CD4-positive, alpha-beta memory T cell (primary cell): ENCODE measurements at regions not wholly inside any gene's neighbourhood (a gene's known extent, or its start where the extent isn't known, plus 50 kb on each side); places are given as distances from the start of the nearest gene placed in this dataset.

Experiments used
- CTCF ChIA-PET: fragments of 350-600 bp; sonication (Branson Sonifier 250); formaldehyde crosslinking; loops from one replicate; lab custom pipeline; 2021; ENCODE audit warnings: inconsistent platforms; ENCODE audit not compliant: partially characterized antibody; lab: Charles Lee
- POLR2A ChIA-PET: fragments of 350-600 bp; sonication (Branson Sonifier 250); formaldehyde crosslinking; loops from one replicate; lab custom pipeline; 2021; ENCODE audit not compliant: partially characterized antibody; lab: Charles Lee
- DNase-seq, 5 donors: peaks; one replicate each; pipeline versions ENCODE4 v3.0.0 to v3.0.0-alpha.2; 2020 to 2022; ENCODE audit warnings: mixed read lengths in 1 of 5
- H3K27ac ChIP-seq: one replicate; pipeline ENCODE4 v1.7.0; 2013; ENCODE audit warnings: low read depth, low read length
- H3K27me3 ChIP-seq: 2 replicates; pipeline ENCODE4 v1.7.0; 2013; ENCODE audit warnings: mild to moderate bottlenecking, low read length, moderate library complexity; ENCODE audit not compliant: insufficient read depth
- H3K36me3 ChIP-seq: 2 replicates; pipeline ENCODE4 v1.7.0; 2013; ENCODE audit warnings: mild to moderate bottlenecking, low read length, moderate library complexity; ENCODE audit not compliant: insufficient read depth
- H3K4me1 ChIP-seq: 2 replicates; pipeline ENCODE4 v1.7.0; 2013; ENCODE audit warnings: mild to moderate bottlenecking, low read length, moderate library complexity; ENCODE audit not compliant: insufficient read depth
- H3K4me3 ChIP-seq, 2 donors: one replicate each; pipeline ENCODE4 v1.7.0; 2013; ENCODE audit warnings: low read length in 2 of 2, mild to moderate bottlenecking in 1 of 2
- H3K9me3 ChIP-seq, 2 donors: one replicate each; pipeline ENCODE4 v1.7.0; 2013; ENCODE audit warnings: low read length in 2 of 2, control low read depth in 1 of 2; ENCODE audit not compliant: control insufficient read depth in 1 of 2
- H3K27ac Mint-ChIP-seq, 7 donors: one replicate each; pipeline ENCODE4 v1.8.0; 2020 to 2021; ENCODE audit warnings: mixed read lengths in 7 of 7, mild to moderate bottlenecking in 6 of 7, inconsistent platforms in 3 of 7, moderate library complexity in 3 of 7
- H3K27me3 Mint-ChIP-seq, 2 donors: one replicate each; pipeline ENCODE4 v1.8.0; 2020 to 2021; ENCODE audit warnings: mixed read lengths in 2 of 2
- H3K36me3 Mint-ChIP-seq, 2 donors: one replicate each; pipeline ENCODE4 v1.8.0; 2020 to 2021; ENCODE audit warnings: mixed read lengths in 2 of 2, inconsistent platforms in 1 of 2, mild to moderate bottlenecking in 1 of 2
- H3K4me1 Mint-ChIP-seq, 4 donors: one replicate each; pipeline ENCODE4 v1.8.0; 2020 to 2021; ENCODE audit warnings: mixed read lengths in 4 of 4, mild to moderate bottlenecking in 1 of 4
- H3K4me3 Mint-ChIP-seq, 8 donors: one replicate each; pipeline ENCODE4 v1.8.0; 2020 to 2021; ENCODE audit warnings: mixed read lengths in 8 of 8, mild to moderate bottlenecking in 7 of 8, moderate library complexity in 6 of 8, inconsistent platforms in 3 of 8
- H3K9me3 Mint-ChIP-seq, 8 donors: one replicate each; pipeline ENCODE4 v1.8.0; 2020 to 2021; ENCODE audit warnings: mixed read lengths in 8 of 8, mild to moderate bottlenecking in 5 of 8, inconsistent platforms in 3 of 8, moderate library complexity in 1 of 8
- intact Hi-C: fragments of 100-400 bp; cut with micrococcal nuclease; formaldehyde crosslinking; loops from one replicate; pipeline ENCODE4 v1.15.1; 2023

DNA sequence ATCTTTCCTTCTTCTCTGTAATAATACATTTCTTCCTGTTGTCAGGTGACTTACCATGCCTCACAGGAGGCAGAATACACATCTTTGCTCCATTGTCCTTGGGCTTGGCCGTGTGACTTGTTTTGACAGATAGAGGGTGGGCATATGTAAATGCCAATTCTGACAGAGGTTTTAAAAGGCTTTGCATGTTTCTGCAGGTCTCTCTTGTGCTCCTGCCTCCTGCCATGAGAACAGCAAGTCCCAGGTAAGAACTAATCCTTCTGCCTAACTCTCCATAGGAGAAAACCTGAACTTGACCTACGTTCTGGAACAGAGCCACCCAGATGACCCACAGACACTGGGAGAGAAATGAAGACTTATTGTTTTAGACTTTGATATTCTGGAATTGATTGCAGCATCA is 88.7 kb upstream of the TNFSF11 start:
- Mint-ChIP-seq H3K27ac (no peak overlapping the region), H3K36me3 (no peaks in the 10 kb centered on the region), H3K27me3 (no peaks in the 10 kb centered on the region), H3K4me3 (no peak overlapping the region), H3K9me3 (peaks cover 0 to 2% (median 0%) of the 10 kb centered on the region in 8 donors), H3K4me1 (no peaks in the 10 kb centered on the region)
- Histone ChIP-seq H3K27ac (no peak overlapping the region), H3K4me1 (no peaks in the 10 kb centered on the region), H3K36me3 (no peaks in the 10 kb centered on the region), H3K9me3 (no peaks in the 10 kb centered on the region), H3K4me3 (no peak overlapping the region), H3K27me3 (no peaks in the 10 kb centered on the region)
- ChIA-PET POLR2A (no interaction called here), CTCF (no interaction called here)
- intact Hi-C loops, result no loop called here
- DNase-seq, result no peak

DNA sequence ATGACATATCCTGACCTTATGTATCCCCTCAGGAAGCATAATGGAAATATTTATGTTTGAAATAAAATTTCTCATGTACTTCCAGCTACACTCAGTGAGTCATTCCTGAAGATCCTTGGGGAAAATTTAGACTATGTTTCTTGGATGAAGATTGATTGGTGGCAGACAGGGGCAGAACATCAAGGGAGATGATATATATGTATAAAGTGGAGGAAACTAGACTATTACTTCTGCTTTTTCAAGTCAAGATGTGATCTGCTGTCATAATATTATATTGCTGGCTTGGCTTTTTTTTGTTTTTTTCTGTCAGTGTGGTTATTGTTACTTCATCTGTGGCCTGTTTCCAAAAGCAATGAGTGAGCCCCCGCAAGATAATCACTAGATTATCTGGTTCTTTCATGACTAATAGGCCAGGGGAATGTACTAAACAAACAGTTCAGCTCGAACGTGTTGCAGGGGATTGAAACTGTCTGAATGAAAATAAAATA is 87.2 kb upstream of the TNFSF11 start:
- Mint-ChIP-seq H3K9me3 (peaks cover 0 to 2% (median 0%) of the 10 kb centered on the region in 8 donors), H3K27ac (no peak overlapping the region), H3K36me3 (no peaks in the 10 kb centered on the region), H3K4me1 (no peaks in the 10 kb centered on the region), H3K4me3 (no peak overlapping the region), H3K27me3 (no peaks in the 10 kb centered on the region)
- intact Hi-C loops, result no loop called here
- H3K36me3 ChIP-seq, result no peaks in the 10 kb centered on the region
- H3K4me3 ChIP-seq, result no peak overlapping the region
- DNase-seq, result no peak
- POLR2A ChIA-PET, result no interaction called here
- H3K4me1 ChIP-seq, result no peaks in the 10 kb centered on the region
- no peaks in the 10 kb centered on the region for H3K27me3 ChIP-seq
- H3K9me3 ChIP-seq, result no peaks in the 10 kb centered on the region
- CTCF ChIA-PET, result no interaction called here
- no peak overlapping the region for H3K27ac ChIP-seq

DNA sequence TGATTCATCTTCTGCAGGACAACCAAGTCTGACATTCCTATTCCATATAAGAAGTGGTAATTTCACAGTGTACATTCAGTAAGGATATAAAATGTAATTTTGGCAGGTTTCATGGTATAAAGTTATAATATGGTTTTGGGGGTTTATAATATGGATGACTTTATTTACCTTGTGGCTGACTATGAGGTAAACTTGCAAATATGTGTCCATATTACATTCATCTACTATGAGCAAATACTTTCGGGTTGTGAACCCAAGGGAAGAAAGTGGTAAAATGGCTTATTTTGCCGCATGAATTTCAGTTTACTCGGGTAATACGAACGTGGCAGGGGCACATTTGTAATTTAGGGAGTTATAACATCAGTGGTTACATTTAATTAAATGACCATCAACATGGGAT is 86.7 kb upstream of the TNFSF11 start:
- no peaks in the 10 kb centered on the region for H3K27me3 ChIP-seq
- Mint-ChIP-seq H3K36me3 (no peaks in the 10 kb centered on the region), H3K4me1 (no peaks in the 10 kb centered on the region), H3K27ac (no peak overlapping the region), H3K9me3 (peaks cover 0 to 2% (median 0%) of the 10 kb centered on the region in 8 donors), H3K27me3 (no peaks in the 10 kb centered on the region), H3K4me3 (no peak overlapping the region)
- POLR2A ChIA-PET, result no interaction called here
- H3K27ac ChIP-seq, result no peak overlapping the region
- CTCF ChIA-PET, result interaction anchor here (0.7 to 1.2 kb wide), 2 partner anchors 108 to 153 kb away, joined by 3 read pairs; no protein-coding TSS in a partner anchor
- H3K4me1 ChIP-seq, result no peaks in the 10 kb centered on the region
- no peaks in the 10 kb centered on the region for H3K9me3 ChIP-seq
- H3K4me3 ChIP-seq, result no peak overlapping the region
- intact Hi-C loops, result no loop called here
- no peak for DNase-seq
- H3K36me3 ChIP-seq, result no peaks in the 10 kb centered on the region

DNA sequence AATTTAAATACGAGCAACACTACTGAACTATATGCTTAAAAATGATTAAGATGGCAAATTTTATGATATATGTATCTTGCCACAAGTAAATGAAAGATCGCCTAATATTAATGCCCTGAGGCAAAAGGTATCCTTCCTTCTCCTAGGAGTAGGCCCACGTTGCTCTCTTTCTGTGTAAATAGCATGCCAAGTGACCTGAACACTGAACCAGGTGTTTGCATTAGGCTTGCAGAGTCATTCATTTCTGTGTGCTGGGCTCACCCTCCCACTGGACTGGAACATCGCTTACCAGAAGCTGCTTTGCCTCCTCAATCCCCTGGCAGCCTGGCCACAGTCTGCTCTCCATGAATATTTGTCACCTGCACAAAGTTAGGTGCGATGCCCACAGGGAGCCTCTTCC is 83.3 kb upstream of the TNFSF11 start:
- Mint-ChIP-seq H3K4me3 (no peak overlapping the region), H3K27me3 (no peaks in the 10 kb centered on the region), H3K36me3 (no peaks in the 10 kb centered on the region), H3K27ac (no peak overlapping the region), H3K9me3 (peaks cover 0 to 2% (median 0%) of the 10 kb centered on the region in 8 donors), H3K4me1 (peaks cover 14 to 24% (median 21%) of the 10 kb centered on the region in 4 donors)
- intact Hi-C loops, result no loop called here
- H3K4me1 ChIP-seq, result peaks cover 22% of the 10 kb centered on the region
- H3K27me3 ChIP-seq, result no peaks in the 10 kb centered on the region
- no peaks in the 10 kb centered on the region for H3K9me3 ChIP-seq
- DNase-seq, result no peak
- H3K27ac ChIP-seq, result no peak overlapping the region
- no peak overlapping the region for H3K4me3 ChIP-seq
- CTCF ChIA-PET, result no interaction called here
- POLR2A ChIA-PET, result no interaction called here
- no peaks in the 10 kb centered on the region for H3K36me3 ChIP-seq

GRCh38 chr13:42492372-42492920 is 81.5 kb upstream of the TNFSF11 start:
- intact Hi-C loops, result no loop called here
- H3K4me1 ChIP-seq, result peaks cover 27% of the 10 kb centered on the region
- Mint-ChIP-seq H3K27me3 (no peaks in the 10 kb centered on the region), H3K4me1 (peaks cover 18 to 34% (median 29%) of the 10 kb centered on the region in 4 donors), H3K36me3 (no peaks in the 10 kb centered on the region), H3K27ac (no peak overlapping the region), H3K9me3 (peaks cover 0 to 2% (median 0%) of the 10 kb centered on the region in 8 donors), H3K4me3 (no peak overlapping the region)
- H3K9me3 ChIP-seq, result no peaks in the 10 kb centered on the region
- ChIA-PET CTCF (no interaction called here), POLR2A (no interaction called here)
- H3K36me3 ChIP-seq, result no peaks in the 10 kb centered on the region
- no peak overlapping the region for H3K27ac ChIP-seq
- H3K27me3 ChIP-seq, result no peaks in the 10 kb centered on the region
- H3K4me3 ChIP-seq, result no peak overlapping the region
- no peak for DNase-seq

GRCh38 chr13:42494157-42494556 is 79.8 kb upstream of the TNFSF11 start:
- Mint-ChIP-seq H3K36me3 (no peaks in the 10 kb centered on the region), H3K9me3 (no peaks in the 10 kb centered on the region), H3K27ac (peak overlapping the region in 3 of 7 donors; percentile 1 to 53 (median 36)), H3K4me1 (peaks cover 20 to 34% (median 31%) of the 10 kb centered on the region in 4 donors), H3K4me3 (peak overlapping the region in 7 of 8 donors; percentile 4 to 63 (median 53)), H3K27me3 (no peaks in the 10 kb centered on the region)
- intact Hi-C loops, result no loop called here
- CTCF ChIA-PET, result interaction anchor here (1.0 to 2.0 kb wide), 5 partner anchors 9 to 160 kb away, joined by 3 to 6 read pairs (median 3); no protein-coding TSS in a partner anchor
- peak in 2 of 5 donors; percentile 6 to 21 for DNase-seq
- Histone ChIP-seq H3K9me3 (no peaks in the 10 kb centered on the region), H3K27ac (no peak overlapping the region), H3K4me3 (no peak overlapping the region), H3K36me3 (no peaks in the 10 kb centered on the region), H3K4me1 (peaks cover 27% of the 10 kb centered on the region), H3K27me3 (no peaks in the 10 kb centered on the region)
- POLR2A ChIA-PET, result interaction anchor here (1.2 to 1.5 kb wide), 2 partner anchors 15 to 88 kb away, joined by 3 to 4 read pairs; no protein-coding TSS in a partner anchor

- no peaks in the 10 kb centered on the region for H3K9me3 Mint-ChIP-seq
- Histone ChIP-seq H3K27ac (no peak overlapping the region), H3K4me1 (peaks cover 27% of the 10 kb centered on the region), H3K4me3 (no peak overlapping the region), H3K9me3 (no peaks in the 10 kb centered on the region), H3K27me3 (no peaks in the 10 kb centered on the region), H3K36me3 (no peaks in the 10 kb centered on the region)
- peaks cover 20 to 34% (median 31%) of the 10 kb centered on the region in 4 donors for H3K4me1 Mint-ChIP-seq
- CTCF ChIA-PET, result interaction anchor here (2.0 kb wide), 1 partner anchor 161 kb away, joined by 6 read pairs; no protein-coding TSS in a partner anchor
- POLR2A ChIA-PET, result no interaction called here
- intact Hi-C loops, result no loop called here
- peak overlapping the region in 2 of 7 donors; percentile 9 to 12 for H3K27ac Mint-ChIP-seq
- H3K36me3 Mint-ChIP-seq, result no peaks in the 10 kb centered on the region
- DNase-seq, result no peak
- peak overlapping the region in 5 of 8 donors; percentile 17 to 56 (median 27) for H3K4me3 Mint-ChIP-seq
- no peaks in the 10 kb centered on the region for H3K27me3 Mint-ChIP-seq
Observed at GRCh38 chr13:42495255-42495654, 78.7 kb upstream of the TNFSF11 start.
